MM.1S (cell line): ENCODE measurements at regions not wholly inside any gene's neighbourhood (a gene's known extent, or its start where the extent isn't known, plus 50 kb on each side); places are given as distances from the start of the nearest gene placed in this dataset.

ENCODE experiments used
- EZH2 ChIP-seq: fragments of 300-600 bp; sonication (generic); optimal IDR thresholded peaks from 2 replicates; pipeline ENCODE3; 2017; ENCODE audit warnings: low read depth, mild to moderate bottlenecking, antibody characterized with exemption, low read length, mixed read lengths
- EZH2phosphoT487 ChIP-seq: fragments of 300-600 bp; sonication (generic); IDR thresholded peaks from 2 replicates; pipeline ENCODE4 v1.6.1; 2018; ENCODE audit warnings: antibody characterized with exemption, low read length
- TF ChIP-seq, protein P1 (sequence below): fragments of 300-600 bp; sonication (generic); IDR thresholded peaks from 2 replicates; pipeline ENCODE4 v1.5.1; 2016; ENCODE audit warnings: antibody characterized with exemption, low read length, mixed read lengths

DNA sequence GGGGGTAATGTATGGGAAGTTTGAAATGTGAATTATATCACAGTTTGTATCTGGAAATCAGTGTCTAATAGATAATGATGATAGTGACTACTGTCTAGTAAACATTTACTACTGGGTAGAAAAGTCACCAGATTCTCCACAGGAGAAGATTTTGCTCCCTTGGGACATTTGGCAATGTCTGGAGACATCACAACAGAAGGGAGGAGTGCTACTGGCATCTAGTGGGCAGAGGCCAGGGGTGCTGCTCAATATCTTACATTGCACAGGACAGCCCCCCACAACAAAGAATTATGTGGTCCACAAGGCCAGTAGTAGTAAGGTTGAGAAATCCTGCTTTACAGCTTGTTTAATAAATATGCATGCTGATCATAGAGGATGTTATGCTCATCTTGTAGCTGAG lies 92.3 kb upstream of the PRPS1L1 start:
- TF ChIP-seq, protein P1, sequence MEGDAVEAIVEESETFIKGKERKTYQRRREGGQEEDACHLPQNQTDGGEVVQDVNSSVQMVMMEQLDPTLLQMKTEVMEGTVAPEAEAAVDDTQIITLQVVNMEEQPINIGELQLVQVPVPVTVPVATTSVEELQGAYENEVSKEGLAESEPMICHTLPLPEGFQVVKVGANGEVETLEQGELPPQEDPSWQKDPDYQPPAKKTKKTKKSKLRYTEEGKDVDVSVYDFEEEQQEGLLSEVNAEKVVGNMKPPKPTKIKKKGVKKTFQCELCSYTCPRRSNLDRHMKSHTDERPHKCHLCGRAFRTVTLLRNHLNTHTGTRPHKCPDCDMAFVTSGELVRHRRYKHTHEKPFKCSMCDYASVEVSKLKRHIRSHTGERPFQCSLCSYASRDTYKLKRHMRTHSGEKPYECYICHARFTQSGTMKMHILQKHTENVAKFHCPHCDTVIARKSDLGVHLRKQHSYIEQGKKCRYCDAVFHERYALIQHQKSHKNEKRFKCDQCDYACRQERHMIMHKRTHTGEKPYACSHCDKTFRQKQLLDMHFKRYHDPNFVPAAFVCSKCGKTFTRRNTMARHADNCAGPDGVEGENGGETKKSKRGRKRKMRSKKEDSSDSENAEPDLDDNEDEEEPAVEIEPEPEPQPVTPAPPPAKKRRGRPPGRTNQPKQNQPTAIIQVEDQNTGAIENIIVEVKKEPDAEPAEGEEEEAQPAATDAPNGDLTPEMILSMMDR: no peak
- TF ChIP-seq EZH2phosphoT487 (no peak), EZH2 (no peak)
